Stimulated activated CD4-positive, alpha-beta T cell treated with anti-CD3 and anti-CD28 coated beads, Interleukin-4, amount 100 ng/mL, for 48 hours (primary cell): ENCODE measurements at regions not wholly inside any gene's neighbourhood (a gene's known extent, or its start where the extent isn't known, plus 50 kb on each side); places are given as distances from the start of the nearest gene placed in this dataset.
A peak's percentile ranks its signal among the peaks of the same experiment; 100 is the strongest.
"Not testable (repeated sequence)": the region's sequence is repeated elsewhere in the genome, so short reads cannot be mapped to it uniquely, and the experiment has no call there.

Experiments used
- DNase-seq, 2 donors: peaks; one replicate each; pipeline ENCODE4 v3.0.0-alpha.2; 2020; ENCODE audit warnings: low read depth in 2 of 2

- DNase-seq = not testable (repeated sequence)
These were observed 140.2 kb upstream of the ZNF469 start for GRCh38 chr16:88242312-88243295.

- not testable (repeated sequence) for DNase-seq
These were observed 138.8 kb upstream of the ZNF469 start for GRCh38 chr16:88243921-88244320.

GRCh38 chr16:88245241-88246081 is 137.3 kb upstream of the ZNF469 start:
- not testable (repeated sequence) for DNase-seq

- not testable (repeated sequence) for DNase-seq
These were observed 135.7 kb upstream of the ZNF469 start for GRCh38 chr16:88246955-88247582.

GRCh38 chr16:88247583-88247966 is 135.2 kb upstream of the ZNF469 start:
- DNase-seq = not testable (repeated sequence)

GRCh38 chr16:88248761-88249160 is 134.0 kb upstream of the ZNF469 start:
- DNase-seq = not testable (repeated sequence)

GRCh38 chr16:88250381-88250780 is 132.4 kb upstream of the ZNF469 start:
- DNase-seq = not testable (repeated sequence)

GRCh38 chr16:88252057-88252794 is 130.5 kb upstream of the ZNF469 start:
- DNase-seq = not testable (repeated sequence)

GRCh38 chr16:88258141-88258540 is 124.6 kb upstream of the ZNF469 start:
- DNase-seq = not testable (repeated sequence)

- DNase-seq = not testable (repeated sequence)
These were observed 123.8 kb upstream of the ZNF469 start for GRCh38 chr16:88258764-88259525.

- DNase-seq = not testable (repeated sequence)
These were observed 123.2 kb upstream of the ZNF469 start for GRCh38 chr16:88259538-88259937.

GRCh38 chr16:88260146-88260545 is 122.6 kb upstream of the ZNF469 start:
- not testable (repeated sequence) for DNase-seq

GRCh38 chr16:88260881-88261665 is 121.7 kb upstream of the ZNF469 start:
- DNase-seq = not testable (repeated sequence)

- DNase-seq = not testable (repeated sequence)
These were observed 120.7 kb upstream of the ZNF469 start for GRCh38 chr16:88261814-88262605.

GRCh38 chr16:88262858-88263563 is 119.7 kb upstream of the ZNF469 start:
- not testable (repeated sequence) for DNase-seq

GRCh38 chr16:88263681-88264287 is 119.0 kb upstream of the ZNF469 start:
- DNase-seq = not testable (repeated sequence)

GRCh38 chr16:88264641-88265285 is 118.0 kb upstream of the ZNF469 start:
- peak; percentile 38 to 64 for DNase-seq
